Common myeloid progenitor, CD34-positive (primary cell): ENCODE measurements at regions not wholly inside any gene's neighbourhood (a gene's known extent, or its start where the extent isn't known, plus 50 kb on each side); places are given as distances from the start of the nearest gene placed in this dataset.

Experiments used
- CTCF ChIA-PET: fragments of 350-600 bp; sonication (Branson Sonifier 250); formaldehyde crosslinking; loops from one replicate; lab custom pipeline; 2021; ENCODE audit warnings: antibody characterized with exemption; lab: Charles Lee
- POLR2A ChIA-PET: fragments of 350-600 bp; sonication (Branson Sonifier 250); formaldehyde crosslinking; loops from one replicate; lab custom pipeline; 2021; ENCODE audit warnings: antibody characterized with exemption; lab: Charles Lee
- DNase-seq, 3 donors: peaks; one replicate each; pipeline versions ENCODE4 v3.0.0 to v3.0.0-alpha.2; 2013
- H3K27ac ChIP-seq, 2 experiments: 1 replicate in 1 of 2; 2 replicates in 1 of 2; pipeline ENCODE4 v1.7.0; 2013; ENCODE audit warnings: inconsistent platforms in 2 of 2, low read length in 2 of 2, mild to moderate bottlenecking in 2 of 2, low read depth in 1 of 2, moderate library complexity in 1 of 2; ENCODE audit not compliant: severe bottlenecking in 2 of 2, insufficient read depth in 1 of 2, poor library complexity in 1 of 2
- H3K27me3 ChIP-seq, 5 experiments: replicated peaks in 2 of 5; 1 replicate in 3 of 5; 2 replicates in 2 of 5; pipeline versions ENCODE4 v1.6.1 to v1.7.0; 2013; ENCODE audit warnings: low read length in 4 of 5, mild to moderate bottlenecking in 2 of 5, moderate library complexity in 2 of 5, inconsistent platforms in 1 of 5; ENCODE audit not compliant: insufficient read depth in 5 of 5, control insufficient read depth in 4 of 5
- H3K36me3 ChIP-seq, 4 experiments: 1 replicate in 2 of 4; 2 replicates in 2 of 4; pipeline versions ENCODE4 v1.6.1 to v1.7.0; 2013; ENCODE audit warnings: low read length in 3 of 4, control low read depth in 1 of 4, mild to moderate bottlenecking in 1 of 4; ENCODE audit not compliant: control insufficient read depth in 4 of 4, insufficient read depth in 4 of 4
- H3K4me1 ChIP-seq, 4 experiments: 1 replicate in 3 of 4; 2 replicates in 1 of 4; pipeline versions ENCODE4 v1.6.1 to v1.7.1; 2013; ENCODE audit warnings: low read length in 3 of 4, mild to moderate bottlenecking in 3 of 4, control low read depth in 1 of 4, inconsistent platforms in 1 of 4, moderate library complexity in 1 of 4; ENCODE audit not compliant: control insufficient read depth in 4 of 4, insufficient read depth in 4 of 4; ENCODE audit errors: control extremely low read depth in 1 of 4
- H3K4me3 ChIP-seq, 7 experiments: 1 replicate in 4 of 7; 2 replicates in 3 of 7; pipeline versions ENCODE4 v1.5.1 to v1.7.0; 2013; ENCODE audit warnings: mild to moderate bottlenecking in 7 of 7, low read length in 6 of 7, moderate library complexity in 6 of 7, inconsistent platforms in 2 of 7, low read depth in 2 of 7, control low read depth in 1 of 7; ENCODE audit not compliant: insufficient read depth in 4 of 7, control insufficient read depth in 1 of 7; ENCODE audit errors: extremely low read depth in 1 of 7
- H3K9me3 ChIP-seq, 5 experiments: 1 replicate in 4 of 5; 2 replicates in 1 of 5; pipeline versions ENCODE4 v1.6.1 to v1.7.1; 2013; ENCODE audit warnings: low read length in 4 of 5, mild to moderate bottlenecking in 2 of 5, inconsistent platforms in 1 of 5, low read depth in 1 of 5, moderate library complexity in 1 of 5; ENCODE audit not compliant: control insufficient read depth in 4 of 5, insufficient read depth in 2 of 5; ENCODE audit errors: control extremely low read depth in 1 of 5
- WGBS: methylation state at CpG from one replicate; pipeline ENCODE4 v1.1.5; 2013; ENCODE audit not compliant: insufficient coverage; 5-methylcytosine and 5-hydroxymethylcytosine counted together

DNA sequence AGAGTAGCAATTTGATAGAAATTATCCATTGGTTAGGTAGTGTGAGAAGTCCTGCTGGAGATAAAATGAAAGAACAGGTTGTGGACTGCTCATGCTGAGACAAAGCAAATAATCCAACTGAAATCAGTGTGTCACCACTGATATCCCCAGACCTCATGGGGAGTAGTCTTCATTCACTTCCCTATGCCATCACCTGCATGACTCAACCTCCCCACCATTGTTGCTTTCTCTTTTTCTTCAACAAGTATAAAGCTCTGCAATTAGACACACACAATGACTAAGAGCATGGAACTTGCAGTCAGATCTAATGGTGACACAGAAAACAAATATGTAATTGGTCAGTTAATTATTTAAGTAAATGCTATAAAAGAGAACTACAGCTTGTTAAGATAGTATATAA is 475.3 kb downstream of the RIT2 start:
- no peaks in the 10 kb centered on the region for H3K27me3 ChIP-seq
- ChIA-PET CTCF (no interaction called here), POLR2A (no interaction called here)
- H3K4me3 ChIP-seq: no peak overlapping the region
- no peak for DNase-seq
- H3K4me1 ChIP-seq: no peaks in the 10 kb centered on the region
- no peaks in the 10 kb centered on the region for H3K9me3 ChIP-seq
- no peak overlapping the region for H3K27ac ChIP-seq
- no peaks in the 10 kb centered on the region for H3K36me3 ChIP-seq

DNA sequence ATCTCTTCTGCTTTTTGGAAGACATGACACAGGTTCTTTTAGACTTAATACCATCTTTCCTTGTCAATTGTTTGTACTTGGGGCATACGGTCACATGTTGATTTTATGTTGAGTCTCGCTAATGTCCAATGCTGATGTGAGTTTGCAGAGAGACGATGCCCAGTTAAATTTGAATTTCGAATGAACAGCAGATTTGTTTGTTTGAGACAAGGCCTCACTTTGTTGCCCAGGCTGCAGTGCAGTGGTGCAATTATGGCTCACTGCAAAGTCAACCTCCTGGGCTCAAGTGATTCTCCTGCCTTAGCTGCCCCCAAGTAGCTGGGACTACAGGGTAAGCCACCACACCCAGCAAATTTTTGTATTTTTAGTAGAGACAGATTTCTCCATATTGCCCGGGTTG is 473.5 kb downstream of the RIT2 start:
- POLR2A ChIA-PET: no interaction called here
- H3K4me3 ChIP-seq: no peak overlapping the region
- 97% methylated on average over 5 of the region's 5 CpGs for WGBS
- no peaks in the 10 kb centered on the region for H3K4me1 ChIP-seq
- no peaks in the 10 kb centered on the region for H3K9me3 ChIP-seq
- no peaks in the 10 kb centered on the region for H3K27me3 ChIP-seq
- no peaks in the 10 kb centered on the region for H3K36me3 ChIP-seq
- no peak overlapping the region for H3K27ac ChIP-seq
- DNase-seq: no peak
- CTCF ChIA-PET: no interaction called here

GRCh38 chr18:42644729-42645131 is 470.8 kb downstream of the RIT2 start:
- no peaks in the 10 kb centered on the region for H3K4me1 ChIP-seq
- 19% methylated on average over 3 of the region's 3 CpGs for WGBS
- no peaks in the 10 kb centered on the region for H3K9me3 ChIP-seq
- no peaks in the 10 kb centered on the region for H3K36me3 ChIP-seq
- ChIA-PET CTCF (no interaction called here), POLR2A (no interaction called here)
- no peak overlapping the region for H3K4me3 ChIP-seq
- H3K27ac ChIP-seq: no peak overlapping the region
- DNase-seq: peak in 1 of 3 donors; percentile 8
- no peaks in the 10 kb centered on the region for H3K27me3 ChIP-seq

- 100% methylated on average over 4 of the region's 5 CpGs for WGBS
- CTCF ChIA-PET: no interaction called here
- DNase-seq: no peak
- Histone ChIP-seq H3K36me3 (no peaks in the 10 kb centered on the region), H3K27me3 (no peaks in the 10 kb centered on the region), H3K4me1 (no peaks in the 10 kb centered on the region), H3K9me3 (no peaks in the 10 kb centered on the region), H3K27ac (no peak overlapping the region), H3K4me3 (no peak overlapping the region)
- POLR2A ChIA-PET: no interaction called here
Observed at GRCh38 chr18:42649331-42650035, 466.0 kb downstream of the RIT2 start.

GRCh38 chr18:42654556-42654955 is 460.9 kb downstream of the RIT2 start:
- H3K27me3 ChIP-seq: no peaks in the 10 kb centered on the region
- no peaks in the 10 kb centered on the region for H3K36me3 ChIP-seq
- ChIA-PET CTCF (interaction anchor here (0.7 kb wide), 1 partner anchor 26 kb away, joined by 3 read pairs; no protein-coding TSS in a partner anchor), POLR2A (no interaction called here)
- no peak overlapping the region for H3K27ac ChIP-seq
- no peaks in the 10 kb centered on the region for H3K9me3 ChIP-seq
- H3K4me3 ChIP-seq: no peak overlapping the region
- DNase-seq: no peak
- 29% methylated on average over 2 of the region's 3 CpGs for WGBS
- H3K4me1 ChIP-seq: no peaks in the 10 kb centered on the region

GRCh38 chr18:42657551-42657950 is 457.9 kb downstream of the RIT2 start:
- WGBS: no CpG with 5 or more reads among the region's 1 CpG
- CTCF ChIA-PET: no interaction called here
- no peaks in the 10 kb centered on the region for H3K36me3 ChIP-seq
- no peaks in the 10 kb centered on the region for H3K9me3 ChIP-seq
- POLR2A ChIA-PET: no interaction called here
- H3K27me3 ChIP-seq: no peaks in the 10 kb centered on the region
- H3K27ac ChIP-seq: no peak overlapping the region
- H3K4me1 ChIP-seq: no peaks in the 10 kb centered on the region
- H3K4me3 ChIP-seq: no peak overlapping the region
- DNase-seq: no peak

GRCh38 chr18:42658171-42658570 is 457.3 kb downstream of the RIT2 start:
- Histone ChIP-seq H3K27ac (no peak overlapping the region), H3K27me3 (no peaks in the 10 kb centered on the region), H3K9me3 (no peaks in the 10 kb centered on the region), H3K36me3 (no peaks in the 10 kb centered on the region), H3K4me3 (no peak overlapping the region), H3K4me1 (no peaks in the 10 kb centered on the region)
- WGBS: 80% methylated on average over 1 of the region's 3 CpGs
- DNase-seq: no peak
- CTCF ChIA-PET: no interaction called here
- POLR2A ChIA-PET: no interaction called here
